SU-DHL-6 (cell line): ENCODE measurements at regions not wholly inside any gene's neighbourhood (a gene's known extent, or its start where the extent isn't known, plus 50 kb on each side); places are given as distances from the start of the nearest gene placed in this dataset.

ENCODE experiments used
- H2AFZ ChIP-seq: fragments of 200-600 bp; sonication (generic); 2 replicates; pipeline ENCODE4 v1.6.1; 2014; ENCODE audit warnings: low read depth, mild to moderate bottlenecking, moderate library complexity, mixed read lengths, antibody characterized with exemption, low read length; ENCODE audit not compliant: severe bottlenecking
- H3F3A ChIP-seq: fragments of 200-600 bp; shearing (Covaris generic); 2 replicates; pipeline ENCODE4 v1.6.0; 2016; ENCODE audit warnings: antibody characterized with exemption, mild to moderate bottlenecking; ENCODE audit not compliant: insufficient read depth
- H3K27ac ChIP-seq: fragments of 200-600 bp; sonication (generic); 2 replicates; pipeline ENCODE4 v1.5.1; 2016; ENCODE audit warnings: low read depth, mild to moderate bottlenecking, low read length, moderate library complexity, mixed read lengths
- H3K27me3 ChIP-seq: fragments of 200-600 bp; sonication (generic), shearing (Covaris generic); 2 replicates; pipeline ENCODE4 v1.6.0; 2014; ENCODE audit warnings: mild to moderate bottlenecking, low read length
- H3K36me3 ChIP-seq: fragments of 200-600 bp; sonication (generic); 2 replicates; pipeline ENCODE4 v1.6.1; 2014; ENCODE audit warnings: mild to moderate bottlenecking, low read length, mixed read lengths
- H3K4me2 ChIP-seq: fragments of 300-600, 200-600 bp; shearing (Covaris generic), sonication (generic); 2 replicates; pipeline ENCODE4 v1.6.0; 2014; ENCODE audit warnings: low read length, low read depth, mild to moderate bottlenecking; ENCODE audit not compliant: poor library complexity, severe bottlenecking
- H3K4me3 ChIP-seq: fragments of 200-600 bp; sonication (generic); 2 replicates; pipeline ENCODE4 v1.5.1; 2014; ENCODE audit warnings: antibody characterized with exemption, low read length, mild to moderate bottlenecking, mixed read lengths; ENCODE audit not compliant: insufficient read depth, poor library complexity, severe bottlenecking
- H3K79me2 ChIP-seq: fragments of 200-600 bp; sonication (generic); 2 replicates; pipeline ENCODE4 v1.6.1; 2014; ENCODE audit warnings: mild to moderate bottlenecking, low read length, moderate library complexity; ENCODE audit not compliant: insufficient read depth
- H3K9ac ChIP-seq: fragments of 200-600 bp; sonication (generic); 2 replicates; pipeline ENCODE4 v1.7.0; 2014; ENCODE audit warnings: mild to moderate bottlenecking, low read length
- H3K9me2 ChIP-seq: fragments of 200-600 bp; sonication (generic); replicated peaks from 2 replicates; pipeline ENCODE4 v1.6.1; 2014; ENCODE audit warnings: low read length; ENCODE audit not compliant: insufficient read depth
- H3K9me3 ChIP-seq: fragments of 200-600 bp; sonication (generic); 2 replicates; pipeline ENCODE4 v1.6.1; 2014; ENCODE audit warnings: low read length, mixed read lengths; ENCODE audit not compliant: insufficient read depth
- H4K20me1 ChIP-seq: fragments of 200-600 bp; sonication (generic); 2 replicates; pipeline ENCODE4 v1.6.1; 2014; ENCODE audit warnings: low read depth, mild to moderate bottlenecking, antibody characterized with exemption, low read length, moderate library complexity, mixed read lengths
- CTCF ChIP-seq: fragments of 200-600 bp; sonication (generic); IDR thresholded peaks from one replicate; pipeline ENCODE4 v1.5.1; 2017; ENCODE audit warnings: antibody characterized with exemption, mild to moderate bottlenecking, low read length, moderate library complexity; ENCODE audit not compliant: insufficient read depth, poor library complexity, severe bottlenecking
- EZH2phosphoT487 ChIP-seq: fragments of 200-600 bp; sonication (generic), shearing (Covaris generic); conservative IDR thresholded peaks from 2 replicates; pipeline ENCODE4 v1.6.1; 2018; ENCODE audit warnings: mild to moderate bottlenecking, antibody characterized with exemption, low read length, moderate library complexity, mixed read lengths

GRCh38 chr18:46395795-46396194 is 261.2 kb downstream of the LOXHD1 start:
- Histone ChIP-seq H3F3A (no peaks in the 10 kb centered on the region), H4K20me1 (no peaks in the 10 kb centered on the region), H3K4me3 (no peak overlapping the region), H3K27ac (no peak overlapping the region), H3K4me2 (no peak overlapping the region), H2AFZ (no peak overlapping the region), H3K9ac (no peak overlapping the region), H3K9me2 (no peaks in the 10 kb centered on the region), H3K36me3 (no peaks in the 10 kb centered on the region), H3K79me2 (no peaks in the 10 kb centered on the region), H3K27me3 (no peaks in the 10 kb centered on the region), H3K9me3 (no peaks in the 10 kb centered on the region)
- TF ChIP-seq EZH2phosphoT487 (no peak), CTCF (no peak)

DNA sequence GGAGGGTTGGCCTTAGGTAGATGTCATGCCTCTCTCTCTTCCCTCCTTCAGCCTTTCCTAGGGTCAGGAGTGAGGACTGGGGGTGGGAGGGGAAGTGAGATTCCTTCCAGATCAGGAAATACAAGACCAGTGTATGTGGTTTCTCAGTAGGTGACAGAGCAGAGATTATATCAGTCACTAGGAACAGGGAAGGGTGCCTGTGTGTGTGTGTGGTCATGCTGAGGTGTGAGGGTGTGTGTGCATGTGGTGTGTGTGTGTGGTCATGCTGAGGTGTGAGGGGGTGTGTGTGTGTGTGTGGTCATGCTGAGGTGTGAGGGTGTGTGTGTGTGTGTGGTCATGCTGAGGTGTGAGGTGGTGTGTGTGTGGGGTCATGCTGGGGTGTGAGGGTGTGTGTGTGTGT is 259.8 kb downstream of the LOXHD1 start:
- no peaks in the 10 kb centered on the region for H3K36me3 ChIP-seq
- H3K9me2 ChIP-seq, result no peaks in the 10 kb centered on the region
- no peak overlapping the region for H2AFZ ChIP-seq
- no peak overlapping the region for H3K4me2 ChIP-seq
- H4K20me1 ChIP-seq, result no peaks in the 10 kb centered on the region
- H3K4me3 ChIP-seq, result no peak overlapping the region
- H3K27ac ChIP-seq, result no peak overlapping the region
- no peaks in the 10 kb centered on the region for H3K9me3 ChIP-seq
- H3K27me3 ChIP-seq, result no peaks in the 10 kb centered on the region
- H3K79me2 ChIP-seq, result no peaks in the 10 kb centered on the region
- TF ChIP-seq EZH2phosphoT487 (no peak), CTCF (no peak)
- H3F3A ChIP-seq, result no peaks in the 10 kb centered on the region
- H3K9ac ChIP-seq, result no peak overlapping the region

- Histone ChIP-seq H3K9me2 (no peaks in the 10 kb centered on the region), H3K36me3 (no peaks in the 10 kb centered on the region), H3K27me3 (no peaks in the 10 kb centered on the region), H3K9ac (no peak overlapping the region), H3K27ac (no peak overlapping the region), H3K4me3 (no peak overlapping the region), H3F3A (no peaks in the 10 kb centered on the region), H4K20me1 (no peaks in the 10 kb centered on the region), H3K4me2 (no peak overlapping the region), H2AFZ (no peak overlapping the region), H3K9me3 (no peaks in the 10 kb centered on the region), H3K79me2 (no peaks in the 10 kb centered on the region)
- no peak for TF ChIP-seq CTCF
- no peak for TF ChIP-seq EZH2phosphoT487
Observed at GRCh38 chr18:46398005-46398404, 259.0 kb downstream of the LOXHD1 start.

DNA sequence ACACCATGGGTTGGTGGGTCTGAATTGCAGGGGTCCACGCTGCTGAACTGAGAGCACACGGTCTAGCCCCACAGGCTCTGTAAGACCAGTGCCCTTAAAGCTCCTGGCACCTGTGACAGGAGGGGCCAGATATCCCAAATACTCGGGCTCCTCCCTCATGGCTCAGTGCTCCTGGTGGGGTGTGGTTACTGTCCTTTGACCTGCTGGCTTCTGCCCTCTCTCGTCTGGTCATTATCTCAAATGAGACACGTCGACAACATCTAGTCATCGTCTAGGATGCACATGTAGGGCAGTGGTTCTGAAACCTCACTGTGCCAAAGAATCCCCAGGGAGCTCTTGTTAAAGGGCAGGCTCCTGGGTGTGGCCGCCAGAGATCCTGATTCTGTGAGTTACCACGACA is 258.4 kb downstream of the LOXHD1 start:
- H3K9me2 ChIP-seq, result no peaks in the 10 kb centered on the region
- no peak overlapping the region for H3K9ac ChIP-seq
- no peaks in the 10 kb centered on the region for H3K27me3 ChIP-seq
- no peaks in the 10 kb centered on the region for H3K9me3 ChIP-seq
- H3K4me2 ChIP-seq, result no peak overlapping the region
- no peaks in the 10 kb centered on the region for H3K36me3 ChIP-seq
- no peaks in the 10 kb centered on the region for H4K20me1 ChIP-seq
- no peak overlapping the region for H3K4me3 ChIP-seq
- no peak for TF ChIP-seq CTCF
- H2AFZ ChIP-seq, result no peak overlapping the region
- H3K79me2 ChIP-seq, result no peaks in the 10 kb centered on the region
- no peak overlapping the region for H3K27ac ChIP-seq
- H3F3A ChIP-seq, result no peaks in the 10 kb centered on the region
